Mucosa of stomach (tissue), 1 donor: ENCODE measurements at regions not wholly inside any gene's neighbourhood (a gene's known extent, or its start where the extent isn't known, plus 50 kb on each side); places are given as distances from the start of the nearest gene placed in this dataset.

Experiments
- H3K27me3 ChIP-seq: one replicate; pipeline ENCODE4 v1.7.0; 2013; ENCODE audit warnings: mild to moderate bottlenecking, low read length; ENCODE audit not compliant: control insufficient read depth, insufficient read depth
- H3K36me3 ChIP-seq: one replicate; pipeline ENCODE4 v1.7.0; 2013; ENCODE audit warnings: low read length; ENCODE audit not compliant: control insufficient read depth, insufficient read depth
- H3K4me1 ChIP-seq: one replicate; pipeline ENCODE4 v1.7.0; 2013; ENCODE audit warnings: mild to moderate bottlenecking, low read length; ENCODE audit not compliant: control insufficient read depth, insufficient read depth
- H3K4me3 ChIP-seq: one replicate; pipeline ENCODE4 v1.7.0; 2013; ENCODE audit warnings: low read length
- H3K9ac ChIP-seq: one replicate; pipeline ENCODE4 v1.7.0; 2013; ENCODE audit warnings: mild to moderate bottlenecking, low read length, moderate library complexity
- H3K9me3 ChIP-seq: one replicate; pipeline ENCODE4 v1.7.0; 2013; ENCODE audit warnings: mild to moderate bottlenecking, low read length, moderate library complexity; ENCODE audit not compliant: control insufficient read depth
- donor health status: Pancreatic carcinoma.

- H3K9me3 ChIP-seq: no peaks in the 10 kb centered on the region
- H3K27me3 ChIP-seq: no peaks in the 10 kb centered on the region
- H3K36me3 ChIP-seq: no peaks in the 10 kb centered on the region
- H3K4me1 ChIP-seq: no peaks in the 10 kb centered on the region
- H3K4me3 ChIP-seq: no peak overlapping the region
- no peak overlapping the region for H3K9ac ChIP-seq
Observed at GRCh38 chr2:41920812-41921211, 127.0 kb upstream of the PKDCC start.

- no peaks in the 10 kb centered on the region for H3K27me3 ChIP-seq
- no peaks in the 10 kb centered on the region for H3K4me1 ChIP-seq
- no peak overlapping the region for H3K9ac ChIP-seq
- no peaks in the 10 kb centered on the region for H3K36me3 ChIP-seq
- no peaks in the 10 kb centered on the region for H3K9me3 ChIP-seq
- no peak overlapping the region for H3K4me3 ChIP-seq
Observed at GRCh38 chr2:41922177-41922576, 125.6 kb upstream of the PKDCC start.

DNA sequence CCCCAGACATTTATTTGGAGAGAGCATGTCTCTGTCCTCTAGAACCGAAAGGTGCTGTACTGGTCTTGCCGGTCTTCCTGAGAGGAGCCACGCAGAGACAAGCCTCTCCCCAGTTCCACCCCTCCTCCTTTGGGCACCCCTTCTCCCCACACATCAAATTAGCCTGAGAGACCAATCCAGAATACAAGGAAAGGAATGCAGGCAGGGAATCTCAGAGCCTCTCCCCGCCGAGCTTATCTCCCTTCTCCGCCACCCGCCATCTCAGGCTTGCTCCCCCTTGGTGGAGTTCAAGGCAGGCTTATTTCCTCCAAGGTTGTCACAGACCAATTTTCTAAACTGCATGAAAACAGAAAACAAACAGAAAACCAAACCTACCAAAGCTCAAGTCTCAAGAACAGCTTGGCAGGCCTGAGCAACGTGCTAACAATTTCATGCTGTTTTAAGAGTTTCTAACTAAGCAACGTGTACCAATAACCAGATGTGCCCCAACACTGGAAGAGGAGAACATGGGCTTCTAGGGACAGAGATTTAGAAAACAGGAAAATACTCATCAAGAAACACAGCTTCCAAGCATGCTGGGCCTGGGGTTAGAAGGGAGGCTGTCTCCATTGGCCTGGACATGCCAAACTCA is 124.5 kb upstream of the PKDCC start:
- Histone ChIP-seq H3K4me1 (no peaks in the 10 kb centered on the region), H3K9ac (no peak overlapping the region), H3K36me3 (no peaks in the 10 kb centered on the region), H3K4me3 (no peak overlapping the region), H3K27me3 (no peaks in the 10 kb centered on the region), H3K9me3 (no peaks in the 10 kb centered on the region)

DNA sequence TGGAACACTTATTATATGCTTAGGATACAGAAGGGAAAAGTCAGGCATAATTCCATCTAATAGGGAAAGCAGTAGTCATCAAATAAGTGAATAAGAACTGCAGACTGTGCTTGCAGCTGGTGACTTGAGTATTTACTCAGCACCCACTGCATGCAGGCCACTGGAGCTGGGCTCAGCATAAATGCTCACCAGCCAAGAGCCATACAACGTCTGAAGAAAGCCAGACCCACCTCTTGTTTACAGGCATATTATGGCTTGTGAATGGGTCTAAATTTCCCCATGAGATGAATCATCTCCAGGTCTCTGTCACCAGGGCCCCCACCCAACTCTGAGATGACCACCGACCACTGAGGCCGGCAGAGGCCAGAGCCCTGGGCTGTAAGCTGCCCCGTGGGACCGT is 123.8 kb upstream of the PKDCC start:
- H3K36me3 ChIP-seq: no peaks in the 10 kb centered on the region
- H3K9me3 ChIP-seq: no peaks in the 10 kb centered on the region
- H3K9ac ChIP-seq: no peak overlapping the region
- no peak overlapping the region for H3K4me3 ChIP-seq
- no peaks in the 10 kb centered on the region for H3K27me3 ChIP-seq
- no peaks in the 10 kb centered on the region for H3K4me1 ChIP-seq

- Histone ChIP-seq H3K4me3 (no peak overlapping the region), H3K4me1 (no peaks in the 10 kb centered on the region), H3K36me3 (no peaks in the 10 kb centered on the region), H3K9me3 (no peaks in the 10 kb centered on the region), H3K27me3 (no peaks in the 10 kb centered on the region), H3K9ac (no peak overlapping the region)
Observed at GRCh38 chr2:41924709-41925408, 123.0 kb upstream of the PKDCC start.

DNA sequence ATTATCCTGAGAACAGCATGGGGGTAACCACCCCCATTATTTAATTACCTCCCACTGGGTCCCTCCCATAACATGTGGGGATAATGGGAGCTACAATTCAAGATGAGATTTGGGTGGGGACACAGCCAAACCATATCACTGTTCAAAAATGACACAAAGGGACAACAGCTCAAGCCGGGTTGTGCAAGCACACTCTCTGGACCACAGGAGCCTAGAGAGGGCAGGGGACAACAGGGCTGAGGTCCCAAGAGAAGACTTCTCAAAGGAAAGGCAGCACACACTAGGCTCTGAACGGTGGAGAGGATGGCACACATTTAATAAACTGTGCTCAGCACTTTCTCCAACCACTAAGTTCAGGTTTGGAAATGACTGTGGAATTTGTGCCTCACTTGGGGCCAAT is 122.1 kb upstream of the PKDCC start:
- no peak overlapping the region for H3K9ac ChIP-seq
- no peaks in the 10 kb centered on the region for H3K27me3 ChIP-seq
- no peaks in the 10 kb centered on the region for H3K9me3 ChIP-seq
- no peak overlapping the region for H3K4me3 ChIP-seq
- H3K36me3 ChIP-seq: no peaks in the 10 kb centered on the region
- H3K4me1 ChIP-seq: no peaks in the 10 kb centered on the region

DNA sequence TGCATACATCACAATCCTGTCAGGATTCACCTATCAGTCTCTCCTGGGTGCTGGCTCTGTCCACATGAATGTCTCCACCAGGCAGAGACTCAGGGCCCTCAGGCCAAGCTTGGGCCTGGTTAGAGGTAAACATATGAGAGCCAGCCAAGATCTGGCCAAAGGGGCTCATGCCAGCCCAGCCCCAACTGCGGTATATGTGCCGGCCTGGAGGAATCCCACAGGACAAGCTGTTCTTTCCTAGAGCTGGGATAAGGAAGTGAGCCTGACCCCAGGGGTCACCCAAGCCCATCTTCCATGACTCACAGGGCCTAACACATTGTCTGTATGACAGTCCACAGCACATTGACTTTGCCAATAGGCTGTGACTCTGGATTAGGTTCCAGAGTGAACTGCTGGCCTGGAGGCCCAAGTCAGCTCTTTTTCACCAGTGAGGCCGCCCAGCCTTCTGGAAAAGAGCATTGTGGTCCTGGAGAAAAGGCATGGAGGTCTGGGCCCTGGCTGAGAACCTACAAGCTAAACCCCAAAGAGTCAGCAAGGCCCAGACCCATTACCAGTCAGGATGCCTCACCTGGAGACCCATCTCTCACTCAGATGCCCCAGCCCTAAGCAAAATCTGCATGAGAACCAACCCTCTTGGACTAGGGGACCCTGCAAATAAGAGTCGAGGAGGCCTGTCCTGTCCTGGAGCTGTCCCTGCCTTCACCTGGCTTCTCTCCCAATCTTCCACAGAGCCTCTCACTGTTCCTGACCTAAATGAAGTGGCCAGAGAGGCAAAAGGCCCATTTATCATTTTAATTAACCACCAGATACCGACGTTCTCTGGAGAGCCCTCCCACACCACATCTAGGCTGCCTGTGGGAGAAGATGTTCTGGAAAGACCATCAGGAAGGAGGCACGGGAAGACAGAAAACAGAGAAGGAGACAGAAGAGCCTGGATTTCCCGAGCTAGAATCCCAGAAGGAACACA is 120.9 kb upstream of the PKDCC start:
- Histone ChIP-seq H3K27me3 (no peaks in the 10 kb centered on the region), H3K9me3 (no peaks in the 10 kb centered on the region), H3K4me1 (no peaks in the 10 kb centered on the region), H3K4me3 (no peak overlapping the region), H3K36me3 (no peaks in the 10 kb centered on the region), H3K9ac (no peak overlapping the region)

DNA sequence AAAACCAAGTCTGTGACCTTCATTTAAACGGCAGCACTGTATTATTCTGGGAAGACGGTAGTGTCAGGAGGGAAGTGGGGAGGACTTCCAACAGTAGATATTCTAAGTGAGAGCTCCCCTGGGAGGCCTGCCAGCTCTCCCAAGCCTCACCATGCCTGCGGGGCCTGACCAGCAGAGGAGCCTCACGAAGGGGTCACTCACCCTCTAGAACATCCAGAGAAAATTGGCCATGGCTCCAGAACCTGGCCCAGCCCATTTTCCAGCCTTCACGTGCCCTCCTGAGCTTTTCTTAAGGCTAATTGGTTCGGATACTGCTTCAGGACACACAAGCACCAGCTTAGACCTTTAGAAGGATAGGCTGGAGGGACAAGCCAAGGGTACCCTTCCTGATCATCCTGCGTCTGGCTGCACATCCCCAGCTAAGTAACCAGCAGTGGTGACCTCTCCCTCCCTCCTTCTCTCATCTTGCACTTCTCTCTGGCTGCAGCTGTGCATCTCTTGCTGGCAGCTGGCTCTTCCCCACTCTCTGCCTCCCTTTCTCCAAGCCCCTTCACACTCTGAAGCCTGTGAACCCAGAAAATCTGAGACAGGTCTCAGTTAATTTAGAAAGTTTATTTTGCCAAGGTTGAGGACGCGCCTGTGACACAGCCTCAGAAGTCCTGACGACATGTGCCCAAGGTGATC is 120.1 kb upstream of the PKDCC start:
- no peaks in the 10 kb centered on the region for H3K36me3 ChIP-seq
- H3K4me3 ChIP-seq: no peak overlapping the region
- H3K27me3 ChIP-seq: no peaks in the 10 kb centered on the region
- H3K9me3 ChIP-seq: no peaks in the 10 kb centered on the region
- no peaks in the 10 kb centered on the region for H3K4me1 ChIP-seq
- no peak overlapping the region for H3K9ac ChIP-seq

GRCh38 chr2:41928526-41928925 is 119.3 kb upstream of the PKDCC start:
- H3K27me3 ChIP-seq: no peaks in the 10 kb centered on the region
- no peaks in the 10 kb centered on the region for H3K36me3 ChIP-seq
- H3K4me1 ChIP-seq: no peaks in the 10 kb centered on the region
- no peaks in the 10 kb centered on the region for H3K9me3 ChIP-seq
- no peak overlapping the region for H3K9ac ChIP-seq
- H3K4me3 ChIP-seq: no peak overlapping the region

- Histone ChIP-seq H3K9ac (no peak overlapping the region), H3K4me1 (no peaks in the 10 kb centered on the region), H3K9me3 (no peaks in the 10 kb centered on the region), H3K27me3 (no peaks in the 10 kb centered on the region), H3K4me3 (no peak overlapping the region), H3K36me3 (no peaks in the 10 kb centered on the region)
Observed at GRCh38 chr2:41930807-41931566, 116.8 kb upstream of the PKDCC start.

DNA sequence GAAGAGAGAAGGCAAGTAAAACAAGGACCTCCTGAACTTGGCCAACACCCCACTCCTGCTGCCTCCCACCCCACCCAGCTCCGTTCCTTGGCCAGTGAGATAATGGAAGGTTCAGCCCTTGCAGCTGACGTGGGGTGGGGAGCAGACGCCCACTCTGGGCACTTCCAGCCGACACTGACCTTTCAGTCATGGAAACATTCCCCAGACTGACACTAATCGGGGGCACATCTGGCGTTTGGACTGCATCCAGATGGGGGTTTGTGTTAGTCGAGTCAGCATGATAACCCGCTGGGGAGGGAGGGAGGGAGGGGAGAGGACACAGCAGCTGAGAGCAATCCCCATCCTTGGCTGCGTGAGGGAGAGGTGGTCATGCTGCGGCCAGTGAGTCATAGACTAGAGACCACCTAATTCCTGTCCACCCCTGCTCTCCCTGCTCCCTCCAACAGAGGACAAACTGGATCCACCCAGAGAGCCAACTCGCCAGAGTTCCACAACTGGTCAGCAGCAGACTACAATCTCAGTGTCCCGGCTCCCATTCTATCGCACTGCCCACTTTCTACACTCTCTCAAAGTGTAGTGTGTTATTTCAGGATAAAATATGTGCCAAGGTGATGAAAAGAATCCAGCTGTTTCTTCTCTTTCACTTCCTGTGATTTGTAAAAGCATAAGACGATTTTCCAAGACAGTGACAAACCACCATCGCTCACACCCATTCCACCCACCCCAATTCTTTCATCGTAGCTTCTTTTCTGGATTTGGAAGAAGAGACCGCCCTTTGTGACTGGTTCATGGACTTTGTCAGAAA is 115.4 kb upstream of the PKDCC start:
- Histone ChIP-seq H3K9ac (no peak overlapping the region), H3K4me1 (peaks cover 1% of the 10 kb centered on the region), H3K4me3 (no peak overlapping the region)

More for the DNA sequence above, 115.4 kb upstream of the PKDCC start:
- no peaks in the 10 kb centered on the region for H3K9me3 ChIP-seq
- no peaks in the 10 kb centered on the region for H3K27me3 ChIP-seq
- no peaks in the 10 kb centered on the region for H3K36me3 ChIP-seq
